ENCODE measurements at regions not wholly inside any gene's neighbourhood (a gene's known extent, or its start where the extent isn't known, plus 50 kb on each side); places are given as distances from the start of the nearest gene placed in this dataset.

DNA sequence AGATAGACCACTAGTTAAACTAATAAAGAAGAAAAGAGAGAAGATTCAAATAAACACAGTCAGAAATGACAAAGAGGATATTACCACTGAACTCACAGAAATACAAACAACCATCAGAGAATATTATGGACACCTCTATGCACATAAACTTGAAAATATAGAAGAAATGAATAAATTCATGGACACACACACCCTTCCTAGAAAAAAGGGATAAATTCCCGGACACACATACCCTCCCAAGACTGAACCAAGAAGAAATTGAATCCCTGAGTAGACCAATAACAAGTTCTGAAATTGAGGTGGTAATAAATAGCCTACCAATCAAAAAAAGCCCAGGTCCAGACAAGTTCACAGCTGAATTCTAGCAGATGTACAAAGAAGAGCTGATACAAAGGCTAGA is 187.9 kb downstream of the SEC23A start:
- no peak for FAIRE-seq
- TF ChIP-seq TAF1 (IDR thresholded peaks at IDR 0.05; ENCODE audit: low read depth, low read length): no peak
- no peak for TF ChIP-seq POU2F2 (IDR thresholded peaks at IDR 0.05; ENCODE audit: low read depth, low read length)
- no peak for TF ChIP-seq PAX5 (IDR thresholded peaks at IDR 0.05; ENCODE audit: insufficient read depth, low read length, severe bottlenecking)
- TF ChIP-seq SPI1 (IDR thresholded peaks at IDR 0.05; ENCODE audit: low read depth, low read length): no peak
- no peak for TF ChIP-seq POLR2AphosphoS5 (IDR thresholded peaks at IDR 0.05; ENCODE audit: low read depth, low read length)
- no peak for TF ChIP-seq POLR2A (IDR thresholded peaks at IDR 0.05; ENCODE audit: low read depth, low read length)
- DNase-seq (ENCODE audit: insufficient read length, low spot score): no peak

DNA sequence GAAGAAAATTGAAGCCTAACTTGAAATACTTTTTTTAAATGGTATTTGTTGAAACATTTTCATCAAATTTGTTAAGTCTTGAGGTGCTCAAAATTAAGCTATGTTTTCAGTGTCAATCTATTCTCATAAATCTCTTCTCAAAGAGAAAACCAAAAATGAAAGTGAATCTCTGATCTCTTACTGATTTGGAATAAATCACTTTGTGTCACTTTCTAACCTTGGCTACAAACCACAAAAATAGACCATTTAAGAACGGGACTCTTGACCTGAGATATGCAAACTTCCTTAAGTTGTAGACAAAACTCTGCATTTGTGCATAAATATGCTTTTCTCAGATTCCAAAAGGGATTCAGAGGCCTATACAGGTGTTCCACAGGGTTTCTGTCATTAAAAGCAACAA is 192.9 kb downstream of the SEC23A start:
- TF ChIP-seq POLR2A (IDR thresholded peaks at IDR 0.05; ENCODE audit: low read depth, low read length): no peak
- no peak for TF ChIP-seq TAF1 (IDR thresholded peaks at IDR 0.05; ENCODE audit: low read depth, low read length)
- TF ChIP-seq PAX5 (IDR thresholded peaks at IDR 0.05; ENCODE audit: insufficient read depth, low read length, severe bottlenecking): no peak
- no peak for TF ChIP-seq SPI1 (IDR thresholded peaks at IDR 0.05; ENCODE audit: low read depth, low read length)
- no peak for TF ChIP-seq POLR2AphosphoS5 (IDR thresholded peaks at IDR 0.05; ENCODE audit: low read depth, low read length)
- TF ChIP-seq POU2F2 (IDR thresholded peaks at IDR 0.05; ENCODE audit: low read depth, low read length): no peak
- FAIRE-seq (no peak), DNase-seq (ENCODE audit: insufficient read length, low spot score) (no peak)

DNA sequence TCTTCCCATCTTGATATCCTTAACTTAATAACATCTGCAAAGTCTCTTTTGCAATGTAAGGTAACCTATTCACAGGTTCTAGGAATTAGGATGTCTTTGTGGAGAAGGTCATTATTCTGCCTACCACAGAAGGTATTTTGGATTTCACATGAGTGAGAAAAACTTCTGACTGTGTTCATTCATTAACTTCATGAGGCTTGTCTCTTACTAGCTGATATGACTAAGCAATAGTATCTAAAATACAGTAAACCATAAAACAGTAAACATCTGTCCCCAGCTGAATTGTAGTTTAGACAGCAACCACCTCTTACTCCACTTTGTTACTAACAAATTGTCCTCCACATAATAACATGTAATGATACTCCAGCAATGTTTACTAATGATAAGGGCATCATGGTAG is 198.1 kb downstream of the SEC23A start:
- no peak for DNase-seq (ENCODE audit: insufficient read length, low spot score)
- no peak for TF ChIP-seq POLR2A (IDR thresholded peaks at IDR 0.05; ENCODE audit: low read depth, low read length)
- TF ChIP-seq POU2F2 (IDR thresholded peaks at IDR 0.05; ENCODE audit: low read depth, low read length): no peak
- TF ChIP-seq TAF1 (IDR thresholded peaks at IDR 0.05; ENCODE audit: low read depth, low read length): no peak
- no peak for FAIRE-seq

DNA sequence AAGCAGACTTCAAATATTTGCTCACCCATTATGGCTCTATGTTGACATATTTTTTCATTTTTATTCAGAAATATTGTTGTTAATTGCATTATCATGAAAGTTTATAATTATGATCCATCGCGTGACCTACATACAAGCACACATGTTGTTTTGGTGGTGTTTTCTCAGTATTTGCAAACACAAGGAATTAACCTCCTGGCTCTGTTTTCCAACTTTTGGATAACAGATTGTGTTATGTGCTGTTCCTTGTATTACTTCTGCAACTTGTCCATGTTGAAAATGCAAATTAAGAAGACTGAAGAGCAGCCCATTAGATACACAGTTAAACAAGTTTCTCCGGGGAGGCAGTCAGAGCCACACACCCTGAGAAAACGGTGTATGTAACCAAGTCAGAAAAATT is 201.2 kb downstream of the SEC23A start:
- no peak for FAIRE-seq
- TF ChIP-seq TAF1 (IDR thresholded peaks at IDR 0.05; ENCODE audit: low read depth, low read length) (no peak), POLR2A (IDR thresholded peaks at IDR 0.05; ENCODE audit: low read depth, low read length) (no peak), POLR2AphosphoS5 (IDR thresholded peaks at IDR 0.05; ENCODE audit: low read depth, low read length) (no peak), PAX5 (IDR thresholded peaks at IDR 0.05; ENCODE audit: insufficient read depth, low read length, severe bottlenecking) (no peak), SPI1 (IDR thresholded peaks at IDR 0.05; ENCODE audit: low read depth, low read length) (no peak), POU2F2 (IDR thresholded peaks at IDR 0.05; ENCODE audit: low read depth, low read length) (no peak)

DNA sequence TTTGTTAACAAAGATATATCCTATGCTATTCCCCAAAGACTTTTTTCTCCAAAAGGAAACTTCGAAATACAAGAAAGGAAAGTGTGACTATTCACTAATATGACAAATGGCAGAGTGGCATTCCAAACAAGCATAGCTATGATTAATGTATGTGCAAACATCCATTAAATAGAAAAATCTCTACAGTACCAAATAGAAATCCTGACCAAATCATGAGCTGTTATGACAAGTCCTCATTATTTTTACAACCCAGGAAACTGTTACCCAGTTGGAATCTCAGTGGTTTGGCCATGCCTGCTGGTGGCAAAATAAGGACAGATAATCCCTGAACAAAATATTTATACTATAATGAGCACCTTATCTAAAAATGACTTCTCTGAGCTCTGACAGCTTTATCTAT is 202.1 kb downstream of the SEC23A start:
- FAIRE-seq (no peak), DNase-seq (ENCODE audit: insufficient read length, low spot score) (no peak)
- no peak for TF ChIP-seq POU2F2 (IDR thresholded peaks at IDR 0.05; ENCODE audit: low read depth, low read length)
- no peak for TF ChIP-seq POLR2A (IDR thresholded peaks at IDR 0.05; ENCODE audit: low read depth, low read length)
- TF ChIP-seq PAX5 (IDR thresholded peaks at IDR 0.05; ENCODE audit: insufficient read depth, low read length, severe bottlenecking): no peak
- no peak for TF ChIP-seq POLR2AphosphoS5 (IDR thresholded peaks at IDR 0.05; ENCODE audit: low read depth, low read length)
- no peak for TF ChIP-seq TAF1 (IDR thresholded peaks at IDR 0.05; ENCODE audit: low read depth, low read length)
- TF ChIP-seq SPI1 (IDR thresholded peaks at IDR 0.05; ENCODE audit: low read depth, low read length): no peak

More for the DNA sequence above, 201.2 kb downstream of the SEC23A start:
- no peak for DNase-seq (ENCODE audit: insufficient read length, low spot score)

DNA sequence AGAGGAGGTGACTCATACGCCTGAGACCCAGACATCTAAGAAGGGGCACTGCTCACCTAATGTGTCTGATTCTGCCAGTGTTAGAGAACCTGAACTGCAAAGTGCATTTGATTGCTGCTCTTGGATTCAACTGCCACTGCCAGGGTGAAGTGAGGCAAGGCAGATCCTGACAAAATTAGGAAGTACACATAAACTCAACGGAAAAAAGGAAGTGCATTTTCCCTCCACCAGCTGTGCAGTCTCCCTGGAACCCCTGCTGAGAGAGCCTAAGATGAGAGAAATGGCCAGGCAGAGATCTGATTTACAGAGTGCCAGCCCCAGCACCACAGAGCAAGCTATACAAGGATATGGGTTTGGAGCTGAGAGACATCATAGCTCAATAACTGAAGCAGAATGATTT is 215.3 kb downstream of the SEC23A start:
- no peak for TF ChIP-seq PAX5 (IDR thresholded peaks at IDR 0.05; ENCODE audit: insufficient read depth, low read length, severe bottlenecking)
- TF ChIP-seq SPI1 (IDR thresholded peaks at IDR 0.05; ENCODE audit: low read depth, low read length): no peak
- no peak for TF ChIP-seq POLR2AphosphoS5 (IDR thresholded peaks at IDR 0.05; ENCODE audit: low read depth, low read length)
- TF ChIP-seq TAF1 (IDR thresholded peaks at IDR 0.05; ENCODE audit: low read depth, low read length): no peak
- no peak for TF ChIP-seq POU2F2 (IDR thresholded peaks at IDR 0.05; ENCODE audit: low read depth, low read length)
- TF ChIP-seq POLR2A (IDR thresholded peaks at IDR 0.05; ENCODE audit: low read depth, low read length): no peak
- DNase-seq (ENCODE audit: insufficient read length, low spot score) (no peak), FAIRE-seq (no peak)

DNA sequence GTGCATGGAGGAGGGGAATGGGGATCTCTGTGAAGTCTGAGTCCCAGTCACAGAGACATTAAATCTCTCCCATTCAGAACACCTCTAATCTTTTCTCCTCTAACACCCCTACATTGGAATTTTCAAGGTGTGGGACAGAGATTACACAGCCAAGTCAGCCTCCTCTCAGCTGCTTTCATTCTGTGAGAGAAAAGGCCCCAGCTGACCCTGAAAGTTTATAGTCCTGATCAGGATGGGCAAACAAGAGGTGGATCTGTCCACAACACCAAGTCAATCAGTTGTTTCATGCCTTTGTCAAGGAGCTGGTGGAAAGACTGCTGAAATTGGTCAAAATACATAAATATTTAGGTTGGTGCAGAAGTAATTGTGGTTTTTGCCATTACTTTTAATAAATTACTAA is 218.9 kb downstream of the SEC23A start:
- no peak for DNase-seq (ENCODE audit: insufficient read length, low spot score)
- no peak for FAIRE-seq
- no peak for TF ChIP-seq PAX5 (IDR thresholded peaks at IDR 0.05; ENCODE audit: insufficient read depth, low read length, severe bottlenecking)
- TF ChIP-seq POU2F2 (IDR thresholded peaks at IDR 0.05; ENCODE audit: low read depth, low read length): no peak
- TF ChIP-seq SPI1 (IDR thresholded peaks at IDR 0.05; ENCODE audit: low read depth, low read length): no peak
- TF ChIP-seq TAF1 (IDR thresholded peaks at IDR 0.05; ENCODE audit: low read depth, low read length): no peak
- no peak for TF ChIP-seq POLR2A (IDR thresholded peaks at IDR 0.05; ENCODE audit: low read depth, low read length)
- no peak for TF ChIP-seq POLR2AphosphoS5 (IDR thresholded peaks at IDR 0.05; ENCODE audit: low read depth, low read length)

DNA sequence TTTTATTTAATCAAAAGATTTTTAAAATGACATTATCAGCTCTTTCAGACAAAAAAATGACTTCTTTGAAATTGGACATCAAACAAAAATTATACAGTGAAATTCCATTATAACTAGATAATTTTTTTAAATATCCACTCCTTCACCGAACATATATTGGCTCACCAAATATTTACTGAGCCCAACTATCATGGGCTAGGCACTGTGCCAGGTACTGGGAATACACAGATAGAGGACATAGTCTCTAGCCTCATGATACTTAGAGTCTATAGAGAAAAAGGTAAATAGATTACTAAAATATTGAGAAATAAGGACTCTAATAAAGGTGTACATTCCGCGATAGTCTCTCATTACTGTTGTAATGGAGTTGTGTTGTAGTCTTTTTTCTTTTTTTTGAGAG is 219.9 kb downstream of the SEC23A start:
- DNase-seq (ENCODE audit: insufficient read length, low spot score): no peak
- FAIRE-seq: no peak
- TF ChIP-seq POLR2A (IDR thresholded peaks at IDR 0.05; ENCODE audit: low read depth, low read length) (no peak), SPI1 (IDR thresholded peaks at IDR 0.05; ENCODE audit: low read depth, low read length) (no peak)

DNA sequence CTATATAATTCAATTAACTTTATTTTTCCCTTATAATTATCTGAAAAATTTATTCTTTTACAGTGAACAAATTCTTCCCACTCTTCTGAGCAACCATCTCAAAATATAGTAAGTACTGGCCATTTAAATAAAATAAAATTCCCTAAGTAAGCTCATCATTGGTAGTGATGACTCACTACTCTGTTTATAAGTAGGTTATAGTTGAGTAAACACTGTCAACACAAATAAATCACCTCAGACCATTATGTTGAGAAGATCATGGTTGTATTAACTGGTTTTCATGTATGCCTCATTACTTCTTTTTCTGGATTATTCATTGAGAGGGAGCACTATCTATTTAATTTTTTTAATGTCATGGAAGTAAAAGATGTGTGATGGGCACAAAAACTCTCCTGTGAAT is 220.5 kb downstream of the SEC23A start:
- FAIRE-seq: no peak
- TF ChIP-seq POLR2A (IDR thresholded peaks at IDR 0.05; ENCODE audit: low read depth, low read length): no peak
- no peak for DNase-seq (ENCODE audit: insufficient read length, low spot score)

DNA sequence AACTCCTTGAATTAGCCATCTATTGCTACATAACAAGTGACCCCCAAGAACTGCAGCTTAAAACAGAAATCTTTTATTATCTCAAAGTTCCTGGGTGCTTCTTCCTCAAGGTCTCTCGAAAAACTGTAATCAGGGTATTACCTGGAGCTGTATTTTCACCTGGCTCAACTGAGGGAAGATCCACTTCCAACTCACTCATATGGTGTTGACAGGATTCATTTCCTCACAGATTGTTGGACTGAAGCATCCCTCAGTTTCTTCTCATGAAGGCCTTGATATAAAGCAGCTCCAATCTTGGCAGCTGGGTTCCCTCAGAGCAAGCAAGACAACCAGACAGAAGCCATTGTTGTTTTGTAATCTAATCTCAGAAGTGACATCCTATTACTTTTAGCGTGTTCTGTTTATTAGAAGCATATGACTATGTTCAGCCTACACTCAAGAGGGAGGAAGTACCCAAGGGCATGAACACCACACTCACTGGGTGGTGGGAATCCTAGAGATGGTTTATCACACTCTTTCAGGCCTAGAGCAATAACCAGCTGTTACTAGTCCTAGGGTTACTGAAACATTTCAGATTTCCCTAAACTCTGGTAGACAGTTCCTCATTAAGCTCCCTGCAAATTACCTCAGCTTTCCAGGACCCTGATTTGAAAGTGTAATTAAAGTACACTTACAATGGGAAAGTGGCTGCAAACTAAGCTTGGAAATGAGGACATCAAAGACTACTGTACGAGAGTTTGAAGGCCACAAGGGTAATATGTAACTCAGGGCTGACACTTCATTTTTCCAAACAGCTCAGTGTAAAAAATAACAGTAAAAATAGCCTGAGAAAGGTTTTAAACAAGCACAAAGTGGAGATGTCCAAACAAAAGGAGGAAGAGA is 222.2 kb downstream of the SEC23A start:
- no peak for DNase-seq (ENCODE audit: insufficient read length, low spot score)
- no peak for FAIRE-seq
- no peak for TF ChIP-seq PAX5 (IDR thresholded peaks at IDR 0.05; ENCODE audit: insufficient read depth, low read length, severe bottlenecking)
- TF ChIP-seq POLR2AphosphoS5 (IDR thresholded peaks at IDR 0.05; ENCODE audit: low read depth, low read length): no peak
- TF ChIP-seq POU2F2 (IDR thresholded peaks at IDR 0.05; ENCODE audit: low read depth, low read length): no peak
- no peak for TF ChIP-seq POLR2A (IDR thresholded peaks at IDR 0.05; ENCODE audit: low read depth, low read length)
- no peak for TF ChIP-seq TAF1 (IDR thresholded peaks at IDR 0.05; ENCODE audit: low read depth, low read length)
- TF ChIP-seq SPI1 (IDR thresholded peaks at IDR 0.05; ENCODE audit: low read depth, low read length): no peak

Data from GM12891 (cell line).